PC-3 (cell line): ENCODE measurements at regions not wholly inside any gene's neighbourhood (a gene's known extent, or its start where the extent isn't known, plus 50 kb on each side); places are given as distances from the start of the nearest gene placed in this dataset.

Experiments
- CTCF ChIP-seq: fragments of 300-600 bp; sonication (generic); conservative IDR thresholded peaks from 2 replicates; pipeline ENCODE4 v1.5.1; 2017; ENCODE audit warnings: antibody characterized with exemption, low read depth, mild to moderate bottlenecking, low read length
- EZH2phosphoT487 ChIP-seq: fragments of 300-600 bp; sonication (generic); IDR thresholded peaks from 2 replicates; pipeline ENCODE4 v1.6.1; 2018; ENCODE audit warnings: mild to moderate bottlenecking, antibody characterized with exemption, low read length, borderline replicate concordance

GRCh38 chr10:69703256-69703655 is 73.2 kb downstream of the FAM241B start:
- TF ChIP-seq CTCF (no peak), EZH2phosphoT487 (no peak)
